AG09309 (cell line): ENCODE measurements at regions not wholly inside any gene's neighbourhood (a gene's known extent, or its start where the extent isn't known, plus 50 kb on each side); places are given as distances from the start of the nearest gene placed in this dataset.

Experiments
- DNase-seq: peaks from one replicate; pipeline ENCODE4 v3.0.0-alpha.2; 2010; ENCODE audit warnings: low read depth
- H3K4me3 ChIP-seq: 2 replicates; pipeline ENCODE4 v1.5.1; 2011; ENCODE audit warnings: mild to moderate bottlenecking, low read depth, low read length, moderate library complexity; ENCODE audit not compliant: control insufficient read depth
- TF ChIP-seq, protein P1 (sequence below): IDR thresholded peaks from 2 replicates; pipeline ENCODE4 v1.5.1; 2011; ENCODE audit warnings: mild to moderate bottlenecking, low read depth, low read length, inconsistent platforms; ENCODE audit not compliant: insufficient read depth, control insufficient read depth; ENCODE audit errors: missing control alignments

DNA sequence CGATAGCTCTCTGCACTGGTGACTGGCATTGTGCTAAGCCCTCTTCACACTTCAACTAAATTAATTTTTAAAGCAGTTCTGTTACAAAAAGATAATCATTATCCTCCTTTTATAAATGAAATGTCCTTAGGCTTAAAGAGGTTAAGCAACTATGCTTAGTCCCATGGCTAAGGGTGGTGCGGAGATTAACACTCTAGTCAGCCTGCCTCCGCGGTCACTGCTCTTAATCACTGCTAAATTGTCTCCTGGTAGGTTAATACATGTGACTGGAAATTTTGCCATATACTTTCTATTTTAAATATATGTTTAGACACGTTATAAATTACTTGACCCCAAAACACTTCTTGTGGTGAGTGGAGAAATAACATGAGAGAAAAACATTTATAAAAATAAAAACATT, 473.7 kb downstream of the CENPC start:
- no peak for DNase-seq
- TF ChIP-seq, protein P1, sequence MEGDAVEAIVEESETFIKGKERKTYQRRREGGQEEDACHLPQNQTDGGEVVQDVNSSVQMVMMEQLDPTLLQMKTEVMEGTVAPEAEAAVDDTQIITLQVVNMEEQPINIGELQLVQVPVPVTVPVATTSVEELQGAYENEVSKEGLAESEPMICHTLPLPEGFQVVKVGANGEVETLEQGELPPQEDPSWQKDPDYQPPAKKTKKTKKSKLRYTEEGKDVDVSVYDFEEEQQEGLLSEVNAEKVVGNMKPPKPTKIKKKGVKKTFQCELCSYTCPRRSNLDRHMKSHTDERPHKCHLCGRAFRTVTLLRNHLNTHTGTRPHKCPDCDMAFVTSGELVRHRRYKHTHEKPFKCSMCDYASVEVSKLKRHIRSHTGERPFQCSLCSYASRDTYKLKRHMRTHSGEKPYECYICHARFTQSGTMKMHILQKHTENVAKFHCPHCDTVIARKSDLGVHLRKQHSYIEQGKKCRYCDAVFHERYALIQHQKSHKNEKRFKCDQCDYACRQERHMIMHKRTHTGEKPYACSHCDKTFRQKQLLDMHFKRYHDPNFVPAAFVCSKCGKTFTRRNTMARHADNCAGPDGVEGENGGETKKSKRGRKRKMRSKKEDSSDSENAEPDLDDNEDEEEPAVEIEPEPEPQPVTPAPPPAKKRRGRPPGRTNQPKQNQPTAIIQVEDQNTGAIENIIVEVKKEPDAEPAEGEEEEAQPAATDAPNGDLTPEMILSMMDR, result no peak
- H3K4me3 ChIP-seq, result no peak overlapping the region

DNA sequence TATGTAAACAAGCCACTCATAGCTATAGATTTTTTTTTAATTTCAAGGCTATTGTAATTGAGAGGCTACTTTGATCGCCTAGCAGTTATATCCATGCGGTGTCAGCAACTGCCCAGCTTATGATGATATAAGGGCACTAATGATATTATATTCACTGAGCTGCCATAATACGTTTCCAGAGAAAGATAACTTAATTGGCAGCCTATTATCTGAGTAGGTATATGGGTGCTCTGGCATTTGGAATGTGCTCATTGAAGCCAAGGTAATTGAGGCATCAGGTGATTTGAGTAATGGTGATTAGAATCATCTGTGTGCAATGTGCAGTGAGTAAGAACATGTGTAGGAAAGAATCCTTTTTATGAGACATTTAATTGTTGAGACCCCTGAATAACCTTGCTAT, 490.0 kb downstream of the CENPC start:
- DNase-seq, result no peak
- TF ChIP-seq, protein P1, result no peak
- no peak overlapping the region for H3K4me3 ChIP-seq

DNA sequence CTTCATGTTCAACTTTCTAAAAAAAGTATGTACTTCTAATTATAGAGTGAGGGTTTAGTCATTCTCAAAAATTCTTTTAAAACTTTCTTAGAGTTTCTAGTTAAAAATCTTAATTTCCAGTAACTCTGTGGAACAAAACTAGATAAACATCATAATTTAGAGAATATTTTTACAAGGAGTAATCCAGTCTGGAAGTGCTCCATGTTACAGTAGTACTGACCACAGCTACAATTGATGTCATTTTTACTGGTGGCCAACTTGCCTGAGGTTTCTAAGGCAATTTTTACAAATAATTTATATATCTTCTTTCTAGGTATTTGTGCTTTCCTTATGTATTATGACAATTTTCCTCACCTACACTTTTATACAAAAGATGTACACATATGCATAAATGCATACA, 490.4 kb downstream of the CENPC start:
- DNase-seq, result no peak
- TF ChIP-seq, protein P1, result no peak

DNA sequence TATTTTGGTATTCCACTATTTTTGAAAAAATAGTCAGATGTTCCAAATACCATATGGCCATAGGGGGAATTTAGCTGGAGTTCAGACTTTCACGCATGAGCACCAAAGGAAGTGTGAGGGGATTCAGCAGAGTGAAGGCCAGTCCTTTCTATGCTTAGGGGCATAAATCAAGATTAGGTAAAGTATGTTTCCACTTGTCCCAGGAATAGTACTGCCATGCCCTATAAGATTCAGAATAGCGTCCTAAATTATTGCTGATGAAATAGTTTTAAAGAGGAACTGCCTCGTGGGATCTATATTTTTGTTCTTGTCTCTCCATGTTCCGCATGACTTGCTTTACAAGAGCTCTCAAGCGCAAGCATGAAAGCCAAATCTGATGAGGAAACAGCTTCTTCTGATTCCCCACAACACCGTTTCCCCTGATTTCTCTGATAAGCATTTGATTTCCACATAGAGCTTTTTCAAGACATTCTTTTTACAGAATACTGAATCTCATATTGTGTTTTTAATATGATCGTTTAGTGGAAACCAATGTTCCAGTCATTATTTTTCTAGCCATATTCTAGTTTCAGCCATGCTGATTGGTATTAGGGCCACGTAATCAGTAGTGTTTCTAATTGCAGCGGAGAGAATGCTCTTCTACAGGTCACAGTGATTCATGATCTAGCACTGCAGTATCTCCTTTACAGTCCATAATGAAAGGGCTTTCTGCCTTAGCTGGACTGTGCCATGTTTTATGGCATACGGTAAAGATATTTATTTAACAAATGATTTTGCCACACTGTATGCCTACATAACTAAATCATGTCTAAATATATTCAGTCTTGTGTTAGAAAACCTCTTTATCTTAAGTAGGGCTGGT, 492.3 kb downstream of the CENPC start:
- TF ChIP-seq, protein P1, result no peak
- no peak for DNase-seq
- no peak overlapping the region for H3K4me3 ChIP-seq

More for the DNA sequence above, 490.4 kb downstream of the CENPC start:
- no peak overlapping the region for H3K4me3 ChIP-seq

DNA sequence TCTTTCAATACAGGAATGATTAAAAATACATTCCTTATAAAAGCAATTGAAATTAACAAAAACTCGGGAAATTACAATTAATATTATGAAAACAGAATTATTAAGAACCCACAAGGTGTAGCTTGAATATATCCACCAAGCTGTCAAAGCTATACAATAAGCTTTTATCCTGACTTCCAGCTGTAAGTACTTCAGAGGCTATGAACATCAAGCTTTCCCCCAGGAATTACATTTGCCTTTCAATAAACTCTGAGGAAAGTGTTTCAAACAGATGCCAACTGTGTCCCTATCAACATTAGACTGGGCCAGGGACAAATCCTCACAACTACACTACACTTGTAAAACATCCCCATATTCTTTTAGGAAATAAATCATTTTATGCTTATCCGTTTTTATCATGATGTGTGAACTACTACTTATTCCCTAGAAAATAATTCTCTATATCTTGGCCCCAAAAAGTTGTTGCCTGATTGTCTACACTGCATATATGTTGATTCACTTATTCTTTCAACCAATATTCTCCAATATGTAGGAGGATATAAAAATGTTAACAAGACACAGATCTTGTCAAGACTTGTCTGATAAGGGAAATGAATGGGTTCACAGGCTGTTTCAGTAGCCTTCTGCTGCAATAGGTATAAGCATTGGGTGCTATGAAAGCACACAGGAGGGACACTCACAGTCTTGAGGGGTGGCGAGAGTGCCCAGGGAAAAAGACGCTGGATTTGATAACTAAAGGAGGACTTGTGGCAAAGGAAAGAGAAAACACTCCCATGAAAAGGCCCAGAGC, 494.1 kb downstream of the CENPC start:
- TF ChIP-seq, protein P1, result no peak
- no peak for DNase-seq

DNA sequence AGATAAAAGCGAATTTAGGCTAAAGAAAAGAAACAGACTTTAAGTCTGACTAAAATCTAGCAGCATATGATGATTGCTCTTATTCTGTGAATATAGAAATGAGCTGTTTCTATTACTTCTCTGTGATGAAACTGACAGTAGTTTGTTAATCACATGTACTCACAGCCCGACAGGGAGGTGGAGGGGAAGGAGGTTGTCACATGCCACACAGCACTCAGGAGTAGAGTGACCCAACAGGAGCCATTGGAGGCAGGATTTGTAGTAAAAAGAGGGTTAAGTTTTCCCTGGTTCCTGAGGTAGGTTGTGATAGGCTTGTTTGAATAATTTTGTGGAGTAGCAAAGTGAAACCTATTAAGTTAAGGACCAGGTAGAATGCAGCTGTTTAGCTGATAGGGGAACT, 495.9 kb downstream of the CENPC start:
- TF ChIP-seq, protein P1, result no peak
- DNase-seq, result no peak
- H3K4me3 ChIP-seq, result no peak overlapping the region

More for the DNA sequence above, 494.1 kb downstream of the CENPC start:
- no peak overlapping the region for H3K4me3 ChIP-seq
